ENCODE measurements at regions not wholly inside any gene's neighbourhood (a gene's known extent, or its start where the extent isn't known, plus 50 kb on each side); places are given as distances from the start of the nearest gene placed in this dataset.

DNA sequence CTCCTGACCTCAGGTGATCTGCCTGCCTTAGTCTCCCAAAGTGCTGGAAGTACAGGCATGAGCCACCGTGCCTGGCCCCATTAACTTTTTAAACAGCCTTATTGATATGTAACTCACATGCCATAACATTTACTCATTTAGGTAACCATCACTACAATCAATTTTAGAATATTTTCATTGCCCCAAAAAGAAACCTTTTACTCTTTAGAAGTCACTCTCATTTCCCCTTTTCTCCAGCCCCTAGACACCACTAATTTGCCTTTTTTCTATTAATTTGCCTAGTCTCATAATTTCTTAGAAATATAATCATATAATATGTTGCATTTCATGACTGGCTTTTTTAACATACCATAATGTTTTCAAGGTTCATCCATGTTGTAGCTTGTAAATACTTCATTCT lies 57.2 kb upstream of the TACR1 start:
- Mint-ChIP-seq H3K36me3 (ENCODE audit: unreplicated experiment) (no peaks in the 10 kb centered on the region), H3K27me3 (ENCODE audit: unreplicated experiment) (no peaks in the 10 kb centered on the region), H3K27ac (ENCODE audit: unreplicated experiment) (no peak overlapping the region), H3K9me3 (ENCODE audit: unreplicated experiment) (peaks cover 2% of the 10 kb centered on the region), H3K4me3 (ENCODE audit: unreplicated experiment) (no peak overlapping the region), H3K4me1 (ENCODE audit: low read depth, unreplicated experiment) (no peaks in the 10 kb centered on the region)
- no peak for TF ChIP-seq CTCF (IDR thresholded peaks at IDR 0.05; ENCODE audit: partially characterized antibody, unreplicated experiment)
- no peak for DNase-seq

DNA sequence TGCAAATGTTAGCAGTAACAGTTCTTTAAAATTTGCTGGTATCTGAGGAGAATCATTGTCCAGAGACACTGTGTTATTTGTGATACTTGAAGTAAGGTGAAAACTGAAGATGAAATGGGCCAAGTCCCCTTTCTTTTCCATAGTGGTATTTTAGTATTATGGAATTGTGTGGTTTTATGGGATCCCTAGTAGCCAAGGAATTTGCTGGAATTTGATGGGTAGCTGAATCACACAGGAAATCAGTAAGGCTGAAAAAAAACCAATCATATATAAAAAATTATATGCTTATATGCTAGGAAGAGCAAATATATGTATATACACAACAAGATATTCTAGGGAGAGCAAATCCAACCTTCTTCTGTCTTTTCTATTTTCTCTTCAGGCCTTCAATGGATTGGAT lies 54.2 kb upstream of the TACR1 start:
- Mint-ChIP-seq H3K27me3 (ENCODE audit: unreplicated experiment) (no peaks in the 10 kb centered on the region), H3K36me3 (ENCODE audit: unreplicated experiment) (peaks cover 14% of the 10 kb centered on the region), H3K27ac (ENCODE audit: unreplicated experiment) (no peak overlapping the region), H3K9me3 (ENCODE audit: unreplicated experiment) (peaks cover 3% of the 10 kb centered on the region), H3K4me1 (ENCODE audit: low read depth, unreplicated experiment) (no peaks in the 10 kb centered on the region), H3K4me3 (ENCODE audit: unreplicated experiment) (no peak overlapping the region)
- TF ChIP-seq CTCF (IDR thresholded peaks at IDR 0.05; ENCODE audit: partially characterized antibody, unreplicated experiment), result no peak
- no peak for DNase-seq

DNA sequence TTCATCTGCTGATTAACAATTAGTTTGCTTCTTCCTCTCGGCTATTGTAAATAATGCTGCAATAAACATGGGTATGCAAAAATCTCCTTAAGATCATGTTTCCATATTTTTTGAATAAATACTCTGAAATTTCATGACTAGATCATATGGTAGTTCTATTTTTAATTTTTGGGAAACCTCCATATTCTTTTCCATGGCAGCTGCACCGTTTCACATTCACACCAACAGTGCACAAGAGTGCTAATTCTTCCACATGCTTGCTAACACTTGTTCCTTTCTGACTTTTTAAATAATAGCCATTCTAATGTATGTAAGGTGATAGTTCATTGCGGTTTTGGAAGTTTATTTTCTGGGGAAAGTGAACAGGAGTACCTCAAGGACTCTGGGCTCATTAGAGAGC lies 52.6 kb upstream of the TACR1 start:
- H3K27me3 Mint-ChIP-seq (ENCODE audit: unreplicated experiment), result no peaks in the 10 kb centered on the region
- H3K4me3 Mint-ChIP-seq (ENCODE audit: unreplicated experiment), result no peak overlapping the region
- no peak for DNase-seq
- H3K4me1 Mint-ChIP-seq (ENCODE audit: low read depth, unreplicated experiment), result no peaks in the 10 kb centered on the region
- no peak for TF ChIP-seq CTCF (IDR thresholded peaks at IDR 0.05; ENCODE audit: partially characterized antibody, unreplicated experiment)
- H3K27ac Mint-ChIP-seq (ENCODE audit: unreplicated experiment), result no peak overlapping the region
- peaks cover 14% of the 10 kb centered on the region for H3K36me3 Mint-ChIP-seq (ENCODE audit: unreplicated experiment)
- H3K9me3 Mint-ChIP-seq (ENCODE audit: unreplicated experiment), result peaks cover 2% of the 10 kb centered on the region
